WI38 (cell line): ENCODE measurements at regions not wholly inside any gene's neighbourhood (a gene's known extent, or its start where the extent isn't known, plus 50 kb on each side); places are given as distances from the start of the nearest gene placed in this dataset.
"Not testable (repeated sequence)": the region's sequence is repeated elsewhere in the genome, so short reads cannot be mapped to it uniquely, and the experiment has no call there.

Experiments used
- H3K4me3 ChIP-seq: 2 replicates; pipeline ENCODE4 v1.5.1; 2011; ENCODE audit warnings: low read depth, mild to moderate bottlenecking, control low read depth, low read length
- CTCF ChIP-seq: IDR thresholded peaks from 2 replicates; pipeline ENCODE4 v1.5.1; 2012; ENCODE audit warnings: low read depth, mild to moderate bottlenecking, control low read depth, low read length

DNA sequence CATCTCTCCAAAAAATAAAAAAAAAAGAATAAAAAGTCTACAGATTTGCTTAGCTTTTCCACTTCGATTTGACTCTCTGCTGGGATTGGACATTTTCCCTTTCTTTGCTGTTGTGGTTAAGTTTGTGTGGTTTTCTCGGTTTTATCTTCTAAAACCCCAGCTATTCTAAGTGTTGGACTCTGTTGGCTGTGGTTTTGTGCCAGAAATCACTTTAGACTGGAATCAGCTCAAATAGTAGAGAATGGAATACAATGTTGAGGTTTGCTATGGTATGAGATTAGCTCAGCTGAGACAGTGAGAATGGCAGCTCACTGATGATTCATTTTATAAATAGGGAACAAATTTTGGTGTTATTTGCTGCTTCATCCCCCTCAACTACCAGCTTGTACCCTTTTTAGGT is 116.0 kb downstream of the BUB3 start:
- H3K4me3 ChIP-seq, result no peak overlapping the region
- no peak for TF ChIP-seq CTCF

DNA sequence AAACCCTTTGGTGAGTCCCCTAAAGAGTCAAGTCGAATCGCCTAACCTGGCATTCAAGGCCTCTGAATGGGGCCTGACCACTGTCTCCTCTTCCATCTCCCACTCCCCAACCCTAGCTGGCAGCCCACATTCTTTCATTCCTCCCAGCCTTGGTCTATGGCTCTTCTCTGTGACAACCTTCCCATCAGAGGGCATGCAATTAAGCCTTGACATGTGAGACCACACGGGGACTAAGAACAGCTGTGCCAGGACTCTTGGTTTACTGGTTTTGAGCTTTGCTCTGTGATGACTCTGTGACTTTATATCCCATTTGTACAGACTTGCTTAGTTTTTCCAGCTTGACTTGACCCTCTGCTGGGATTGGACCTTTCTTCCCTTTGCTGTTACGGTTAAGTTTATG is 116.6 kb downstream of the BUB3 start:
- TF ChIP-seq CTCF, result no peak
- no peak overlapping the region for H3K4me3 ChIP-seq

GRCh38 chr10:123272171-123272570 is 118.0 kb downstream of the BUB3 start:
- no peak overlapping the region for H3K4me3 ChIP-seq
- peak; percentile 35; the same call in 1 of the 2 replicates for TF ChIP-seq CTCF

GRCh38 chr10:123274306-123275135 is 120.3 kb downstream of the BUB3 start:
- no peak for TF ChIP-seq CTCF

DNA sequence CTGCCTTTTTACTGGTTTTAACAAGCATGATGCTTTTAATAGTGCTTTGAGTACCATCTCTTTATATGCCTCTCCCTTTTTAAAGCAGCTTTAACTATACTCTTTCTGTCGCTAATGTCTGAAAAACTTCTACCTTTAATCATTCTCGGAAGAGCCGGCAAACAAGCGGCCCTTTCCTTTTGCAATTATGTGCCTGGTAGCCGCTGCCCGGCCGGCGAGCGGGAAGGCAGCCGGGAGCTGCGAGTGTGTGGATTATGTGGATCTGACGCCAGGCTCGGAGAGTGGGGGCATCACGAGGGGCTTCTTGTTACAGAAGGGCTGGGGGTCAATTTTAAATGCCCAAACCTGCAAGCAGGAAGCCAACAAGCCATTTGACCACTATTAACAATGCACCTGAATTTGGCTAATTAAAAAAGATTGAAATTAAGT is 120.9 kb downstream of the BUB3 start:
- no peak for TF ChIP-seq CTCF
- no peak overlapping the region for H3K4me3 ChIP-seq

More at GRCh38 chr10:123274306-123275135, 120.3 kb downstream of the BUB3 start:
- no peak overlapping the region for H3K4me3 ChIP-seq

GRCh38 chr10:123278445-123278844 is 124.2 kb downstream of the BUB3 start:
- no peak overlapping the region for H3K4me3 ChIP-seq

GRCh38 chr10:123283371-123283770 is 129.2 kb downstream of the BUB3 start:
- H3K4me3 ChIP-seq, result not testable (repeated sequence)

More at GRCh38 chr10:123278445-123278844, 124.2 kb downstream of the BUB3 start:
- TF ChIP-seq CTCF, result no peak

DNA sequence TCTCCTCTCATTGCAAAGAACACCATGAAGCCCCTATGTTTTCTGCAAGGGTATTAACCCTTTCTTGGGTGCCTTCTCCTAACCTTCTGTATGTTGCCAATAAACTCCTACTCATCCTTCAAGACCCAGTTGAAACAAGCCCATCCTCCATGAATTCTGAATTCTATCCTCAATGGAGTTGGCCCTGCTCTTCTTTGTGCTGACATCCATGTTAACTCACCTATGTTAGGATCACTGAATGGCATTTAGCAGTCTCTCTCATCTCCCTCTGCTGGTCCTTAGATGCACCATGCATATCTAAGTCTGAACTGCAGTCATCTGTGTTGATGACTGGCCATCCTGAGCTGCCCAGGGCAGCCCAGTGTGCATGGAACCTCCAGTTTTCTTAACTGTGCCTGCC is 129.8 kb downstream of the BUB3 start:
- no peak for TF ChIP-seq CTCF
- no peak overlapping the region for H3K4me3 ChIP-seq
